BJ (cell line): ENCODE measurements at regions not wholly inside any gene's neighbourhood (a gene's known extent, or its start where the extent isn't known, plus 50 kb on each side); places are given as distances from the start of the nearest gene placed in this dataset.

Source experiments
- CTCF ChIA-PET: fragments of 350-600 bp; formaldehyde crosslinking; extraction: SDS; loops from one replicate; lab custom pipeline; 2021; ENCODE audit warnings: antibody characterized with exemption, inconsistent platforms; lab: Yijun Ruan, JAX
- POLR2A ChIA-PET: fragments of 300-600 bp; sonication (Branson Sonifier 250); formaldehyde crosslinking; extraction: SDS; loops from one replicate; lab custom pipeline; 2021; ENCODE audit warnings: antibody characterized with exemption; lab: Charles Lee
- DNase-seq: peaks from one replicate; pipeline ENCODE4 v3.0.0-alpha.2; 2011; ENCODE audit warnings: low read depth
- H3K27me3 ChIP-seq: 2 replicates; pipeline ENCODE4 v1.6.0; 2011; ENCODE audit warnings: low read length; ENCODE audit not compliant: control insufficient read depth, insufficient read depth
- H3K36me3 ChIP-seq: 2 replicates; pipeline ENCODE4 v1.5.1; 2011; ENCODE audit warnings: low read length; ENCODE audit not compliant: control insufficient read depth, insufficient read depth
- H3K4me3 ChIP-seq: 2 replicates; pipeline ENCODE4 v1.5.1; 2011; ENCODE audit warnings: low read depth, mild to moderate bottlenecking, control low read depth, low read length
- TF ChIP-seq, protein P1 (sequence below): IDR thresholded peaks from 2 replicates; pipeline ENCODE4 v1.5.1; 2011; ENCODE audit warnings: low read depth, mild to moderate bottlenecking, control low read depth, inconsistent platforms, low read length, moderate library complexity; ENCODE audit not compliant: insufficient read depth

DNA sequence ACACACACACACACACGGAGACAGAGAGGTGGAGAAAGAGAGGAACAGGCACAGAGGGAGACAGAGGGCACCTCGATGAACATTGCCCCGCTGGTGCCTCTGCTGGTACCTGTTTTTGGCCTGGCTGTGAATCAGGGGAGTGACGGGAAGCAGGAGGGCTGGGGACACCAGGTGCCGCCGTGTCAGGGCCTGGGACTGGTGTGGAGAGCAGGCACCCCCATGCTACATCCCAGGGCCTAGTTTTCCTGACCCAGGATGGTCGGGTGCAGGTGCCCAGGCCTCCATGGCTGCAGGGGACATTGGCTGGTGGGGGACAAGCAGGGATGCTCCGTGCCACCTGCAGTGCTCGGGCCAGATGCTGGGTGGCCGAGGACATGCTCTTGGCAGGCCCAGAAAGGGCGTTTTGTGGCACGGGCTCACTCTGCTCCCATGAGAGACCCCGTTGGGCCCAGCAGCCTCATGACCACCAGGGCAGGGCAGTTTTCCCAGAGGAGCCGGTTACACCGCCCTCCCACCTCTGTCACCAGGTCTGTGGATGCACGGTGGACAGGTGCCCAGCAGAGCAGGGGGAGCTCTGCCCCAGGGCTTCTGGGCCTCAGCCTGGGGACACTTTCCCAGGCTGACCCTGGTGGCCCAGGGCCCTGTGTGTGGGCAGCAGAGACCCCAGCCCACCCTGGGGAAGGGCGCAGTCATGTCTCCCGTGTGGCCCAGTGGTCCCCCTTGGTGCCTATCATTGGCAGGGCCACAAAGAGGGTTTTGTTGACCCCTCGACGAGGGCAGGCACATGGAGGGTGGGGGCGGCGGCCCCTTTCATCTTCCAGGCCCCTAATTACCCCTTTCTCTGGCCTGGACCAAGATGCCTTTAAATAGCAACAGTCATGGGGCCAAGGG is 207.5 kb upstream of the RTL1 start:
- Histone ChIP-seq H3K27me3 (no peaks in the 10 kb centered on the region), H3K4me3 (no peak overlapping the region), H3K36me3 (no peaks in the 10 kb centered on the region)
- POLR2A ChIA-PET: no interaction called here
- TF ChIP-seq, protein P1, sequence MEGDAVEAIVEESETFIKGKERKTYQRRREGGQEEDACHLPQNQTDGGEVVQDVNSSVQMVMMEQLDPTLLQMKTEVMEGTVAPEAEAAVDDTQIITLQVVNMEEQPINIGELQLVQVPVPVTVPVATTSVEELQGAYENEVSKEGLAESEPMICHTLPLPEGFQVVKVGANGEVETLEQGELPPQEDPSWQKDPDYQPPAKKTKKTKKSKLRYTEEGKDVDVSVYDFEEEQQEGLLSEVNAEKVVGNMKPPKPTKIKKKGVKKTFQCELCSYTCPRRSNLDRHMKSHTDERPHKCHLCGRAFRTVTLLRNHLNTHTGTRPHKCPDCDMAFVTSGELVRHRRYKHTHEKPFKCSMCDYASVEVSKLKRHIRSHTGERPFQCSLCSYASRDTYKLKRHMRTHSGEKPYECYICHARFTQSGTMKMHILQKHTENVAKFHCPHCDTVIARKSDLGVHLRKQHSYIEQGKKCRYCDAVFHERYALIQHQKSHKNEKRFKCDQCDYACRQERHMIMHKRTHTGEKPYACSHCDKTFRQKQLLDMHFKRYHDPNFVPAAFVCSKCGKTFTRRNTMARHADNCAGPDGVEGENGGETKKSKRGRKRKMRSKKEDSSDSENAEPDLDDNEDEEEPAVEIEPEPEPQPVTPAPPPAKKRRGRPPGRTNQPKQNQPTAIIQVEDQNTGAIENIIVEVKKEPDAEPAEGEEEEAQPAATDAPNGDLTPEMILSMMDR: no peak
- CTCF ChIA-PET: no interaction called here
- no peak for DNase-seq

DNA sequence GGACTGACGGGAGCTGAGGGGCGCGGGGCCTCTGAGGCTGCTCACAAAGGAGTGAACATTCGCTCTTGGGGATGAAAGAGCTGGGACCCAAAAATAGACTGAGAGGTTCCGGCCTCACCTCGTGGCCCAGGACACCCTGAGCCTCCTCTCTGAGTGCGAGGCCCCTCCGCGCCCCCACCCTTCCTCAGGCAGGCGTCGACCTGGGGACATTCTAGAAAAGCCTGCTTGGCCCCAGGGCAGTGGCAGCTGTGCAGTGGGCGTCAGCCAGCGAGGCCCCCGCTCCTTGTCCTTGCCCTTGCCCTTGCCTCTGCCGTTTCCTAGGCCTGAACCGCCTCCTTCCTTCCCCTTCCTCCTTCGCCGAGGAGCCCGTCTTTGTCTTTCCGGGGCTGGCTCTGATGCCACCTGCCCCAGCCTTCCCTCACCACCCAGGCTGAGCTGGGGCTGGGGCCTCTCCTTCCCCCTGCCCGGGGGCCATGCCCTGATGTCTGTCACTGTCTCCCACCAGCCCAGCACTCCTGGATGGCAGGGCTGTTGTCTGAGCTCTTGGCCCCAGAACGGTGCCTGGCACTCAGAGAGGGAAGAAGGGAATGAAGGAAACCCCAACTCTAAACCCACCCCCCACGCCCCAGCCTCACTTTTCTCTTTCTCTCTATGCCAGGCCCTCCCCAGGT is 208.2 kb upstream of the RTL1 start:
- H3K4me3 ChIP-seq: no peak overlapping the region
- ChIA-PET CTCF (no interaction called here), POLR2A (no interaction called here)
- no peaks in the 10 kb centered on the region for H3K36me3 ChIP-seq
- TF ChIP-seq, protein P1: no peak
- H3K27me3 ChIP-seq: no peaks in the 10 kb centered on the region
- no peak for DNase-seq

DNA sequence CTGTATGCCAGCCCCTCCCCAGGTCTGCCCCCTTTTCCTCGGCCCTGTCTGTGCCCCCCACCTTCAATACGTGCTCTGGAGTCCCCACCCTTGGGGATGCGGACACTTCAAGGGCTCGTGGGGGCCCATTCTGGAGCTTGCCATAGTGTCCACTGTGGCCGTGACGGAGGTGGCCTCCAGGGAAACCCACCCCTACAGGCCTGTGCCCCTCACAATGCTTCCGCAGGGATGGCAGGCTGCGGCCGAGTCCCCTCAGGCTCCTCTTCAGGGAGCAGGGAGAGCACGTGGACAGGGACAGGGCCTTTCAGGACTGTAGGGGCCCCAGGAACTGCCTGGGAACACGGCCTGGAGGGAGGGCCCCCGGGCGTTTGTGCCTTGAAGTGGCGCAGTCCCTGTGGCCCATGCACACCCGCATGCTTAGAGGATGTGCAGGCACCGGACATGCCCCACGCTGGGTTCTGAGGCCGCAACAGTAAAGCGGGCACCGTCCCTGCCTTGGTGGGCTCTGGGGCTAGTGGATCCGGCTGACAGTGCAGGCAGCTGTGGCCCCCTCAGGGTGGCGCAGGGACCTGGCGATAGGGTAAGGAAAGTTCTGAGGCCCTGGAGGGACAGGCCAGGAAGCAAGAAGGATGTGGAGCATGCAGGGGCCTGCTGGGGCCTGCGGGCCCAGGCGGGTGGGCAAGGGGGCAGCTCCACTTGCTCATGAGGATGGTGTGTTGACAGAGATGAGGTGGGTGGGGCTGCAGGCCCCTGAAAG is 209.0 kb upstream of the RTL1 start:
- ChIA-PET POLR2A (no interaction called here), CTCF (no interaction called here)
- Histone ChIP-seq H3K4me3 (no peak overlapping the region), H3K27me3 (no peaks in the 10 kb centered on the region; the same call in 1 of the 2 replicates), H3K36me3 (no peaks in the 10 kb centered on the region)
- TF ChIP-seq, protein P1: no peak
- no peak for DNase-seq

DNA sequence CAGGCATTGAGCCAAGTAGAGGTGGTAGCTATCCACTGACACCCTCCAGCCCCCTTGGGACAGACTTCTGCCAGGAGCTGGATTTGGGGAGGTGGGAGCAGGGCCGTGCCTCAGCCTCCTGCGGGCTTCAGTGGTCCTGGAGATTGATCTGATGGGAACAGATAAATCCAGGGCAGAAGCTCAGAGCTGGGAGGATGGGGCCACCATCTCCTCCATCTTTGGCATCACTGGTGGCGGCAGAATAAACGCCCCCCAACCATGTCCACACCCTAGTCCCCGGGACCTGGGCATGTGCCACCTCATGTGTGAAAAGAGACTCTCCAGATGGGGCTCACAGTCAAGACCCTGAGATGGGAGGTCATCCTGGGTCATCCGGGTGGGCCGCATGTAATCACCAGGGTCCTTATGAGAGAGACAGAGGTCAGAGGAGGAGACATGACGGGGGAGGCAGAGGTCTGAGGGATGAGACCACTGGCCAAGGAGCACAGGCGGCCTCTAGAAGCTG is 209.6 kb upstream of the RTL1 start:
- TF ChIP-seq, protein P1: no peak
- Histone ChIP-seq H3K27me3 (no peaks in the 10 kb centered on the region; the same call in 1 of the 2 replicates), H3K4me3 (no peak overlapping the region), H3K36me3 (no peaks in the 10 kb centered on the region)
- CTCF ChIA-PET: no interaction called here
- POLR2A ChIA-PET: no interaction called here
- DNase-seq: no peak
